ENCODE measurements at regions not wholly inside any gene's neighbourhood (a gene's known extent, or its start where the extent isn't known, plus 50 kb on each side); places are given as distances from the start of the nearest gene placed in this dataset.

- TF ChIP-seq HEYL (CRISPR knock-in tag; IDR thresholded peaks at IDR 0.05): no peak
- TF ChIP-seq MAFK (IDR thresholded peaks at IDR 0.05; ENCODE audit: partially characterized antibody): no peak
- TF ChIP-seq MYC (IDR thresholded peaks at IDR 0.05; ENCODE audit: borderline replicate concordance, low read length): no peak
- TF ChIP-seq RNF2 (IDR thresholded peaks at IDR 0.05; ENCODE audit: borderline replicate concordance, low read depth): no peak
- TF ChIP-seq JUN (IDR thresholded peaks at IDR 0.05): no peak
- TF ChIP-seq ZSCAN20 (CRISPR knock-in tag; IDR thresholded peaks at IDR 0.05): no peak
- TF ChIP-seq BHLHE40 (IDR thresholded peaks at IDR 0.05; ENCODE audit: low read depth, low read length): no peak
- TF ChIP-seq HOXB5 (CRISPR knock-in tag; IDR thresholded peaks at IDR 0.05): no peak
- no peak for TF ChIP-seq FOXS1 (CRISPR knock-in tag; IDR thresholded peaks at IDR 0.05)
Observed at GRCh38 chr5:4145511-4145910, 549.9 kb downstream of the IRX1 start (continued).

GRCh38 chr5:4148009-4148408, 552.4 kb downstream of the IRX1 start:
- Histone ChIP-seq H3K4me2 (no peak overlapping the region), H3K4me1 (no peaks in the 10 kb centered on the region), H3K27ac (no peak overlapping the region), H3K4me3 (no peak overlapping the region), H3K9me3 (no peaks in the 10 kb centered on the region)
- TF ChIP-seq HDAC2 (IDR thresholded peaks at IDR 0.05) (no peak), USF2 (IDR thresholded peaks at IDR 0.05) (no peak), CEBPB (IDR thresholded peaks at IDR 0.05) (no peak), HMGXB4 (CRISPR knock-in tag; IDR thresholded peaks at IDR 0.05; ENCODE audit: borderline replicate concordance) (no peak), NFE2L2 (conservative IDR thresholded peaks at IDR 0.05; ENCODE audit: low read length) (no peak), MAZ (IDR thresholded peaks at IDR 0.05; ENCODE audit: borderline replicate concordance, low read depth, low read length) (no peak), HEYL (CRISPR knock-in tag; IDR thresholded peaks at IDR 0.05) (no peak), FOSL2 (IDR thresholded peaks at IDR 0.05) (no peak), FOSL2 (CRISPR knock-in tag; IDR thresholded peaks at IDR 0.05) (no peak), ZC3H11A (IDR thresholded peaks at IDR 0.05) (no peak), KDM1A (IDR thresholded peaks at IDR 0.05; ENCODE audit: low read depth) (no peak), CTCF (IDR thresholded peaks at IDR 0.05) (no peak), HOXB5 (CRISPR knock-in tag; IDR thresholded peaks at IDR 0.05) (no peak)
- FAIRE-seq (no peak), ATAC-seq (no peak), DNase-seq (ENCODE audit: low read depth in 1 of 2, low spot score in 1 of 2) (no peak)
- POLR2A ChIA-PET: no interaction called here
- WGBS (ENCODE audit: missing lambda C conversion rate): 67% methylated on average over 3 of the region's 3 CpGs
- CTCF ChIA-PET: no interaction called here

GRCh38 chr5:4150067-4150466, 554.4 kb downstream of the IRX1 start:
- H3K27ac ChIP-seq: no peak overlapping the region
- 3% methylated on average over 3 of the region's 3 CpGs for WGBS (ENCODE audit: missing lambda C conversion rate)
- POLR2A ChIA-PET: no interaction called here
- no peak for FAIRE-seq
- H3K4me3 ChIP-seq: no peak overlapping the region
- CTCF ChIA-PET: no interaction called here
- no peaks in the 10 kb centered on the region for H3K4me1 ChIP-seq
- no peak for DNase-seq (ENCODE audit: low read depth in 1 of 2, low spot score in 1 of 2)
- H3K4me2 ChIP-seq: no peak overlapping the region
- no peak for ATAC-seq
- H3K9me3 ChIP-seq: no peaks in the 10 kb centered on the region
- no peak for TF ChIP-seq ZFP36 (IDR thresholded peaks at IDR 0.05; ENCODE audit: borderline replicate concordance, partially characterized antibody)
- TF ChIP-seq JUNB (IDR thresholded peaks at IDR 0.05): no peak
- no peak for TF ChIP-seq FOXS1 (CRISPR knock-in tag; IDR thresholded peaks at IDR 0.05)
- no peak for TF ChIP-seq CBX2 (IDR thresholded peaks at IDR 0.05; ENCODE audit: borderline replicate concordance, low read depth)
- no peak for TF ChIP-seq RFX5 (IDR thresholded peaks at IDR 0.05)
- TF ChIP-seq HOXA7 (CRISPR knock-in tag; IDR thresholded peaks at IDR 0.05): no peak
- no peak for TF ChIP-seq POLR2AphosphoS2 (conservative IDR thresholded peaks at IDR 0.05; ENCODE audit: low read length)
- TF ChIP-seq RCOR1 (IDR thresholded peaks at IDR 0.05; ENCODE audit: low read depth, low read length): no peak
- no peak for TF ChIP-seq HDAC2 (IDR thresholded peaks at IDR 0.05)
- no peak for TF ChIP-seq POLR2A (IDR thresholded peaks at IDR 0.05; ENCODE audit: low read length)
- TF ChIP-seq REST (IDR thresholded peaks at IDR 0.05): no peak
- no peak for TF ChIP-seq EHMT2 (IDR thresholded peaks at IDR 0.05; ENCODE audit: low read depth)
- no peak for TF ChIP-seq BCL3 (IDR thresholded peaks at IDR 0.05)
